Right lobe of liver (tissue), 6 donors: ENCODE measurements at regions not wholly inside any gene's neighbourhood (a gene's known extent, or its start where the extent isn't known, plus 50 kb on each side); places are given as distances from the start of the nearest gene placed in this dataset.

Experiments used
- ATAC-seq, 4 donors: fragments of 200-7000 bp; cut with Tn5 transposase; one replicate each; pipeline ENCODE4 v1.9.1; 2020; ENCODE audit warnings: mild to moderate bottlenecking in 4 of 4, moderate library complexity in 4 of 4
- DNase-seq, 3 donors: peaks; one replicate each; pipeline ENCODE4 v3.0.0-alpha.2; 2020
- H3K27ac ChIP-seq, 3 donors: fragments of 200-600 bp; one replicate each; pipeline ENCODE4 v1.8.0; 2022
- H3K27me3 ChIP-seq, 2 donors: fragments of 200-600 bp; one replicate each; pipeline ENCODE4 v1.8.0; 2022
- H3K36me3 ChIP-seq, 4 donors: fragments of 200-600 bp; sonication (generic) in 1 of 4; one replicate each; pipeline versions ENCODE4 v1.5.1 to v1.8.0; 2017 to 2022; ENCODE audit warnings: control low read depth in 1 of 4
- H3K4me1 ChIP-seq, 4 donors: fragments of 200-600 bp; sonication (generic) in 1 of 4; one replicate each; pipeline versions ENCODE4 v1.5.1 to v1.8.0; 2017 to 2022; ENCODE audit warnings: control low read depth in 1 of 4
- H3K4me3 ChIP-seq, 3 donors: fragments of 200-600 bp; one replicate each; pipeline ENCODE4 v1.8.0; 2022
- H3K9me3 ChIP-seq, 4 donors: fragments of 200-600 bp; sonication (generic) in 1 of 4; one replicate each; pipeline versions ENCODE4 v1.5.1 to v1.8.0; 2017 to 2022; ENCODE audit warnings: control low read depth in 1 of 4
- CTCF ChIP-seq, 4 donors: fragments of 200-600 bp in 3 of 4; fragments of 450-650 bp in 1 of 4; IDR thresholded peaks; one replicate each; pipeline versions ENCODE4 v1.5.1 to v1.8.0; 2016 to 2022; ENCODE audit warnings: antibody characterized with exemption in 4 of 4, mild to moderate bottlenecking in 2 of 4
- POLR2A ChIP-seq: fragments of 450-650 bp; IDR thresholded peaks from one replicate; pipeline ENCODE4 v1.6.1; 2017; ENCODE audit warnings: antibody characterized with exemption, mild to moderate bottlenecking
- WGBS: methylation state at CpG from one replicate; pipeline ENCODE4 v1.1.6; 2018; ENCODE audit warnings: low coverage, low lambda C conversion rate; ENCODE audit not compliant: insufficient coverage; ENCODE audit errors: missing lambda C conversion rate; 5-methylcytosine and 5-hydroxymethylcytosine counted together
- intact Hi-C, 2 donors: fragments of 100-400 bp; cut with DNase I; formaldehyde crosslinking; loops; one replicate each; pipeline versions ENCODE4 v1.11.2 to v1.14.1; 2022
- donor health status: DM: no; HTN: yes; CAD: no.
- donor health status: DM: no; HTN: no; CAD: no.
- donor health status: DM: no; HTN: no; CAD: no.
- donor health status: DM: no; HTN: yes; CAD: no.
- donor health status: DM: no; HTN: yes; CAD: no.

- Histone ChIP-seq H3K4me1 (no peaks in the 10 kb centered on the region), H3K27ac (no peak overlapping the region), H3K27me3 (no peaks in the 10 kb centered on the region), H3K9me3 (no peaks in the 10 kb centered on the region), H3K36me3 (no peaks in the 10 kb centered on the region), H3K4me3 (no peak overlapping the region)
- intact Hi-C loops, result no loop called here
- TF ChIP-seq CTCF (IDR thresholded peaks at IDR 0.05) (no peak), POLR2A (no peak)
- DNase-seq (no peak), ATAC-seq (no peak)
- WGBS, result 82% methylated on average over 1 of the region's 1 CpG
Observed at GRCh38 chr2:5524551-5524950, 167.6 kb upstream of the SOX11 start.

- Histone ChIP-seq H3K9me3 (no peaks in the 10 kb centered on the region), H3K27me3 (no peaks in the 10 kb centered on the region), H3K4me1 (no peaks in the 10 kb centered on the region), H3K36me3 (no peaks in the 10 kb centered on the region), H3K27ac (no peak overlapping the region), H3K4me3 (no peak overlapping the region)
- TF ChIP-seq CTCF (IDR thresholded peaks at IDR 0.05) (no peak), POLR2A (no peak)
- intact Hi-C loops, result no loop called here
- 60% methylated on average over 5 of the region's 8 CpGs for WGBS
- no peak for DNase-seq
- no peak for ATAC-seq
Observed at GRCh38 chr2:5528706-5529105, 163.5 kb upstream of the SOX11 start.

- Histone ChIP-seq H3K27ac (no peak overlapping the region), H3K9me3 (no peaks in the 10 kb centered on the region), H3K4me1 (no peaks in the 10 kb centered on the region), H3K27me3 (no peaks in the 10 kb centered on the region), H3K36me3 (no peaks in the 10 kb centered on the region), H3K4me3 (no peak overlapping the region)
- ATAC-seq, result no peak
- no peak for TF ChIP-seq POLR2A
- TF ChIP-seq CTCF (IDR thresholded peaks at IDR 0.05), result no peak
- WGBS, result 54% methylated on average over 10 of the region's 11 CpGs
- no peak for DNase-seq
- intact Hi-C loops, result no loop called here
Observed at GRCh38 chr2:5530011-5530696, 162.0 kb upstream of the SOX11 start.

- DNase-seq (no peak), ATAC-seq (no peak)
- TF ChIP-seq POLR2A, result no peak
- TF ChIP-seq CTCF (IDR thresholded peaks at IDR 0.05), result no peak
- WGBS, result 27% methylated on average over 3 of the region's 3 CpGs
- Histone ChIP-seq H3K4me1 (no peaks in the 10 kb centered on the region), H3K4me3 (no peak overlapping the region), H3K36me3 (no peaks in the 10 kb centered on the region), H3K27ac (no peak overlapping the region), H3K9me3 (no peaks in the 10 kb centered on the region), H3K27me3 (no peaks in the 10 kb centered on the region)
- intact Hi-C loops, result no loop called here
Observed at GRCh38 chr2:5535301-5535700, 156.9 kb upstream of the SOX11 start.
